DMS153 treated with DMSO at 0.1 percent for 48 hours (cell line): ENCODE measurements at regions not wholly inside any gene's neighbourhood (a gene's known extent, or its start where the extent isn't known, plus 50 kb on each side); places are given as distances from the start of the nearest gene placed in this dataset.

Experiments used
- DNase-seq: peaks from one replicate; lab custom pipeline; 2025; ENCODE audit not compliant: unreplicated experiment; lab: John Stamatoyannopoulos, UW

- DNase-seq: no peak
Observed at GRCh38 chr6:43970068-43970912, 157.0 kb downstream of the MRPL14 start.

GRCh38 chr6:43969158-43969981 is 157.9 kb downstream of the MRPL14 start:
- no peak for DNase-seq

GRCh38 chr6:43968110-43968965 is 158.9 kb downstream of the MRPL14 start:
- DNase-seq: no peak

GRCh38 chr6:43967719-43968091 is 159.5 kb downstream of the MRPL14 start:
- no peak for DNase-seq

- no peak for DNase-seq
Observed at GRCh38 chr6:43966853-43967718, 160.2 kb downstream of the MRPL14 start.

- no peak for DNase-seq
Observed at GRCh38 chr6:43966374-43966658, 160.9 kb downstream of the MRPL14 start.

GRCh38 chr6:43965628-43966373 is 161.5 kb downstream of the MRPL14 start:
- no peak for DNase-seq

- no peak for DNase-seq
Observed at GRCh38 chr6:43964659-43965570, 162.3 kb downstream of the MRPL14 start.

- no peak for DNase-seq
Observed at GRCh38 chr6:43963877-43964658, 163.2 kb downstream of the MRPL14 start.

- DNase-seq: no peak
Observed at GRCh38 chr6:43963203-43963602, 164.0 kb downstream of the MRPL14 start.

- DNase-seq: no peak
Observed at GRCh38 chr6:43962458-43962857, 164.8 kb downstream of the MRPL14 start.

- no peak for DNase-seq
Observed at GRCh38 chr6:43957273-43957672, 170.0 kb downstream of the MRPL14 start.

- no peak for DNase-seq
Observed at GRCh38 chr6:43956478-43956877, 170.8 kb downstream of the MRPL14 start.

- DNase-seq: no peak
Observed at GRCh38 chr6:43954311-43955131, 172.7 kb downstream of the MRPL14 start.

- DNase-seq: no peak
Observed at GRCh38 chr6:43953794-43954310, 173.4 kb downstream of the MRPL14 start.

GRCh38 chr6:43953256-43953655 is 174.0 kb downstream of the MRPL14 start:
- no peak for DNase-seq

- DNase-seq: no peak
Observed at GRCh38 chr6:43952746-43953145, 174.5 kb downstream of the MRPL14 start.
